ENCODE measurements at regions not wholly inside any gene's neighbourhood (a gene's known extent, or its start where the extent isn't known, plus 50 kb on each side); places are given as distances from the start of the nearest gene placed in this dataset.

DNA sequence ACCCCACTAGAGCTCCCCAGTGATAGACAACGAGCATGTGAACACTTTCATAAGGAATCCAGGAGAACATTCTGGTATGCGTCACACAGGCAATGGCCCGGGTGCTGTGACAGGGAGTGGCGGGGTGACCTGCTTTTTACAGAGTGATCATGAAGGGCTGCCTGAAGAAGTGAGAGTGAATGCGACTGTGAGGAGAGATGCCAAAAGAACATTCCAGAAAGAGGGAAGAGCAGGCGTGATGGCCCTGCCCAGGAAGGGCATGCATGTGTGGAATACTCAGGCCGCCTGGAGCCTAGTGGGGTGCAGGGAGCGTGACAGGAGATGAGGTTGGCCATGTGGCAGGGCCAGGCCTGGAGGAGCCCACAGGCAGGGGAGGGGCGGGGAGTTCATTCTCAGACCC lies 53.8 kb downstream of the FZD10 start:
- Mint-ChIP-seq H3K27me3 (ENCODE audit: low read depth) (no peaks in the 10 kb centered on the region), H3K4me3 (ENCODE audit: low read depth) (no peak overlapping the region), H3K4me1 (ENCODE audit: low read depth) (no peaks in the 10 kb centered on the region), H3K27ac (no peak overlapping the region), H3K9me3 (peaks cover 9% of the 10 kb centered on the region), H3K36me3 (ENCODE audit: low read depth) (no peaks in the 10 kb centered on the region)
- DNase-seq (ENCODE audit: low spot score), result no peak
- intact Hi-C loops (cut with micrococcal nuclease), result no loop called here

DNA sequence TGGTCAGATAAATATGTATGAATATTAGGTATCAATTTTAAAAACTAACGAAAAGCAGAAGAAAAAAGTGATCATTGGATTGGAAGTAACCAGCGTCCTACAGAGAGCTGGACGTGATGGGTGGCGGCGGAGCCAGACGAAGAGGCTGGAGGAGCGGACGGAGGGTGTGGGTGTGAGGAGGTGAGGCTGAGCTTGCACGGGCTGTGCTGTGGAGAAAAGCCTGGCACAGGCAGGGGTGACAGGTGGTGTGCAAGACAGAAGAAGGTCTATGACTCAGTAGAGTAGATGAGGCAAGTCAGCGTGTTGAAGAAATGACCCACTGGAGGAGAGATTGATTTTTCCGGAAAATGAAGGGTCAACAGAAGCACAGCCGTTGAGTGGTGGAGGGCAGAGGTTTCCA lies 56.4 kb downstream of the FZD10 start:
- H3K36me3 Mint-ChIP-seq (ENCODE audit: low read depth), result no peaks in the 10 kb centered on the region
- no peak overlapping the region for H3K27ac Mint-ChIP-seq
- H3K4me3 Mint-ChIP-seq (ENCODE audit: low read depth), result no peak overlapping the region

GRCh38 chr12:130219929-130220705 lies 57.9 kb downstream of the FZD10 start:
- Mint-ChIP-seq H3K27ac (no peak overlapping the region), H3K27me3 (ENCODE audit: low read depth) (no peaks in the 10 kb centered on the region), H3K36me3 (ENCODE audit: low read depth) (no peaks in the 10 kb centered on the region), H3K4me3 (ENCODE audit: low read depth) (no peak overlapping the region), H3K9me3 (peaks cover 9% of the 10 kb centered on the region), H3K4me1 (ENCODE audit: low read depth) (no peaks in the 10 kb centered on the region)
- intact Hi-C loops (cut with micrococcal nuclease), result no loop called here
- no peak for DNase-seq (ENCODE audit: low spot score)

More for the DNA sequence above, 56.4 kb downstream of the FZD10 start:
- Mint-ChIP-seq H3K27me3 (ENCODE audit: low read depth) (no peaks in the 10 kb centered on the region), H3K4me1 (ENCODE audit: low read depth) (no peaks in the 10 kb centered on the region), H3K9me3 (peaks cover 9% of the 10 kb centered on the region)
- DNase-seq (ENCODE audit: low spot score), result no peak
- intact Hi-C loops (cut with micrococcal nuclease), result no loop called here

DNA sequence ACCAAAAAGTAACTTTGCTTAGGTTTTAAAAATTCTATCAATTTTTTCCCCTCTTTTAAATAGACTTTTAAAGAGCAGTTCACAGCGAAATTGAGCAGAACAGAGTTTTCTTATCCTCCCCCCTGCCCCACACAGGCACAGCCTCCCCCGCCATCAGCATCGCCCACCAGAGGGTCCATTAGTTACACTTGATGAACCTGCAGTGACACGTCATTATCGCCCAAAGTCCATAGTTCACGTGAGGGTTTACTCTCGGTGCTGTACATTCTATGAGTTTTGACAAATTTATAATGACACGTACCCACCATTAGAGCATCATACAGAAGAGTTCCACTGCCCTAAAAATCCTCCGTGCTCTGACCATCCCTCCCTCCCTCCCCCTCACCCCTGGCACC lies 58.4 kb downstream of the FZD10 start:
- Mint-ChIP-seq H3K4me1 (ENCODE audit: low read depth) (no peaks in the 10 kb centered on the region), H3K27me3 (ENCODE audit: low read depth) (no peaks in the 10 kb centered on the region), H3K9me3 (peaks cover 9% of the 10 kb centered on the region), H3K27ac (no peak overlapping the region), H3K36me3 (ENCODE audit: low read depth) (no peaks in the 10 kb centered on the region), H3K4me3 (ENCODE audit: low read depth) (no peak overlapping the region)
- intact Hi-C loops (cut with micrococcal nuclease), result no loop called here
- no peak for DNase-seq (ENCODE audit: low spot score)

GRCh38 chr12:130222519-130223218 lies 60.4 kb downstream of the FZD10 start:
- Mint-ChIP-seq H3K4me3 (ENCODE audit: low read depth) (no peak overlapping the region), H3K27ac (no peak overlapping the region), H3K4me1 (ENCODE audit: low read depth) (no peaks in the 10 kb centered on the region), H3K9me3 (peaks cover 5% of the 10 kb centered on the region), H3K36me3 (ENCODE audit: low read depth) (no peaks in the 10 kb centered on the region), H3K27me3 (ENCODE audit: low read depth) (no peaks in the 10 kb centered on the region)
- DNase-seq (ENCODE audit: low spot score), result no peak
- intact Hi-C loops (cut with micrococcal nuclease), result no loop called here

GRCh38 chr12:130223767-130224244 lies 61.5 kb downstream of the FZD10 start:
- intact Hi-C loops (cut with micrococcal nuclease), result no loop called here
- Mint-ChIP-seq H3K4me3 (ENCODE audit: low read depth) (no peak overlapping the region), H3K36me3 (ENCODE audit: low read depth) (no peaks in the 10 kb centered on the region), H3K9me3 (peaks cover 3% of the 10 kb centered on the region), H3K4me1 (ENCODE audit: low read depth) (no peaks in the 10 kb centered on the region), H3K27me3 (ENCODE audit: low read depth) (no peaks in the 10 kb centered on the region), H3K27ac (no peak overlapping the region)
- DNase-seq (ENCODE audit: low spot score), result no peak

DNA sequence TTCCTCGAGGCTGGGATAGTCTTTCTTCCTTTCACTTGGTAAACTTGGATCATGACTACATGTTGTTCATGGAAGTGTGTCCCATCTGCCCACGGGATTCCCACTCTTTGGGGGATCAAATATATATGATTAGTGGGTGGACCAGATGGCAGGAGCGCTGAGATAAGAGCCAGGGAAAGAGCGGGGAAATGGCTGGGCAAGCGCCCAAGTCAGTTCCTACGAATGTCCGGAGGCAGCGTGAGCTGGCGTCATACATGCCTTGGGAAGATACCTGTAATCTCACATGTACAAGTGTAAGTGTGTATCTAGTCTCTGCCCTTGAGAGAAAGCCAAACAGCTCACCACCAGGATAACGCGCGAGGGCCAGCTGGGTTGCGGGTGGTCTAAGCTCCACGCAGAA lies 62.3 kb downstream of the FZD10 start:
- H3K36me3 Mint-ChIP-seq (ENCODE audit: low read depth), result no peaks in the 10 kb centered on the region
- intact Hi-C loops (cut with micrococcal nuclease), result no loop called here

GRCh38 chr12:130225347-130225746 lies 63.1 kb downstream of the FZD10 start:
- no peak overlapping the region for H3K4me3 Mint-ChIP-seq (ENCODE audit: low read depth)
- H3K4me1 Mint-ChIP-seq (ENCODE audit: low read depth), result no peaks in the 10 kb centered on the region
- peaks cover 18% of the 10 kb centered on the region for H3K9me3 Mint-ChIP-seq
- H3K27me3 Mint-ChIP-seq (ENCODE audit: low read depth), result no peaks in the 10 kb centered on the region
- DNase-seq (ENCODE audit: low spot score), result no peak
- H3K27ac Mint-ChIP-seq, result no peak overlapping the region
- intact Hi-C loops (cut with micrococcal nuclease), result no loop called here
- no peaks in the 10 kb centered on the region for H3K36me3 Mint-ChIP-seq (ENCODE audit: low read depth)

More for the DNA sequence above, 62.3 kb downstream of the FZD10 start:
- DNase-seq (ENCODE audit: low spot score), result no peak
- Mint-ChIP-seq H3K4me1 (ENCODE audit: low read depth) (no peaks in the 10 kb centered on the region), H3K9me3 (peaks cover 11% of the 10 kb centered on the region), H3K27ac (no peak overlapping the region), H3K27me3 (ENCODE audit: low read depth) (no peaks in the 10 kb centered on the region), H3K4me3 (ENCODE audit: low read depth) (no peak overlapping the region)

DNA sequence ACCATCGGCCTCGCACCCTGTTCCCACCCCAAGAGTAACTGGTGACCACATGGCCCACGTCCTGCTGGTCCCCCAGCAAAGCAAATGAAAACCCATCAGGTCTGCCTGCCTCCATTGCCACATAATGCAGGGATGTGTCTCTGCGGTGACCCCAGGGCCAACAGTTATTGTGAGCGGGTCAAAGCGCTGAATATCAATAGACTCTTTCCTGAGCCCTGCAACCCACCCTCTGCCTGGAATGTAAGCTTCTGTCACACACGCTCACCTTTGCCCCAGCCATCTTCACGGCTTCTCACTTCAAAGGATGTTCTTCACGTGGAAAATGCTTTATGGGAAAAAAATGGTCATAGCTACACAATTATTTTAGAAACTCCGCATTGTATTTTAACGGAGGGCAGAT lies 63.9 kb downstream of the FZD10 start:
- intact Hi-C loops (cut with micrococcal nuclease), result no loop called here
- no peaks in the 10 kb centered on the region for H3K27me3 Mint-ChIP-seq (ENCODE audit: low read depth)
- no peaks in the 10 kb centered on the region for H3K4me1 Mint-ChIP-seq (ENCODE audit: low read depth)
- H3K36me3 Mint-ChIP-seq (ENCODE audit: low read depth), result no peaks in the 10 kb centered on the region
- no peak overlapping the region for H3K27ac Mint-ChIP-seq
- no peak overlapping the region for H3K4me3 Mint-ChIP-seq (ENCODE audit: low read depth)
- H3K9me3 Mint-ChIP-seq, result peaks cover 22% of the 10 kb centered on the region
- no peak for DNase-seq (ENCODE audit: low spot score)

- no peak overlapping the region for H3K4me3 Mint-ChIP-seq (ENCODE audit: low read depth)
- H3K27ac Mint-ChIP-seq, result no peak overlapping the region
- peaks cover 24% of the 10 kb centered on the region for H3K9me3 Mint-ChIP-seq
- intact Hi-C loops (cut with micrococcal nuclease), result no loop called here
- no peaks in the 10 kb centered on the region for H3K4me1 Mint-ChIP-seq (ENCODE audit: low read depth)
- H3K36me3 Mint-ChIP-seq (ENCODE audit: low read depth), result no peaks in the 10 kb centered on the region
- no peaks in the 10 kb centered on the region for H3K27me3 Mint-ChIP-seq (ENCODE audit: low read depth)
- no peak for DNase-seq (ENCODE audit: low spot score)
Measured at GRCh38 chr12:130226771-130227170, 64.5 kb downstream of the FZD10 start.

DNA sequence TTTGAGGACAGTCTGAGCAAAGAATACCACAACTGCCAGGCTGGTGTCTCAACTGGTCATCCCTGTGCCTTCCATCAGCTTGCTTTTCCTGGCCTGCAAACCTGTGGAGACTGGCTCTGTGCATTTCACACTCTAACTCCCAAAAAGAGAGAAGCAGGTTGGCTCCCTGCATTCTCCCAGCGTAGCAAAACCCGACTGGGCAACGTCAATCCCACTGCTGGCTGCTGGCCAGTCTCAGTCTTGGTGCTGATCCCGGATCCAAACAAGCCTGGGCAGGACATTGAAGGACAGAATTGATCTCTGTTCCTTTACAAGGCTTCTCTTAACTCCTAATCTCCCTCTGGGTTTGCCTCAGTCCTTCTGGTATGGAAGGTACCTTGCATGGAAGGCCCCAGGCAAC lies 65.4 kb downstream of the FZD10 start:
- H3K9me3 Mint-ChIP-seq, result peaks cover 27% of the 10 kb centered on the region
- H3K4me1 Mint-ChIP-seq (ENCODE audit: low read depth), result no peaks in the 10 kb centered on the region
- no peak for DNase-seq (ENCODE audit: low spot score)
- H3K4me3 Mint-ChIP-seq (ENCODE audit: low read depth), result no peak overlapping the region
- H3K27ac Mint-ChIP-seq, result no peak overlapping the region
- no peaks in the 10 kb centered on the region for H3K36me3 Mint-ChIP-seq (ENCODE audit: low read depth)
- no peaks in the 10 kb centered on the region for H3K27me3 Mint-ChIP-seq (ENCODE audit: low read depth)
- intact Hi-C loops (cut with micrococcal nuclease), result no loop called here

- Mint-ChIP-seq H3K9me3 (peaks cover 5% of the 10 kb centered on the region), H3K4me3 (ENCODE audit: low read depth) (no peak overlapping the region), H3K4me1 (ENCODE audit: low read depth) (no peaks in the 10 kb centered on the region), H3K27ac (no peak overlapping the region), H3K27me3 (ENCODE audit: low read depth) (no peaks in the 10 kb centered on the region), H3K36me3 (ENCODE audit: low read depth) (no peaks in the 10 kb centered on the region)
- intact Hi-C loops (cut with micrococcal nuclease), result no loop called here
- DNase-seq (ENCODE audit: low spot score), result no peak
Measured at GRCh38 chr12:130236446-130236845, 74.2 kb downstream of the FZD10 start.

- Mint-ChIP-seq H3K36me3 (ENCODE audit: low read depth) (no peaks in the 10 kb centered on the region), H3K27ac (no peak overlapping the region), H3K4me3 (ENCODE audit: low read depth) (no peak overlapping the region), H3K4me1 (ENCODE audit: low read depth) (no peaks in the 10 kb centered on the region), H3K27me3 (ENCODE audit: low read depth) (no peaks in the 10 kb centered on the region), H3K9me3 (no peaks in the 10 kb centered on the region)
- intact Hi-C loops (cut with micrococcal nuclease), result no loop called here
- no peak for DNase-seq (ENCODE audit: low spot score)
Measured at GRCh38 chr12:130240831-130241590, 78.7 kb downstream of the FZD10 start.

Data from activated T-helper 2 cell treated with anti-CD3 and anti-CD28 coated beads, Interferon-gamma antibody, Interleukin-2, Interleukin-4, amounts not matched to agents 10 μg/mL and 5 μg/mL and 100 μg/mL, durations not matched to agents 14 hours and 24 hours and 36 hours (primary cell).